HS-5 (cell line): ENCODE measurements at regions not wholly inside any gene's neighbourhood (a gene's known extent, or its start where the extent isn't known, plus 50 kb on each side); places are given as distances from the start of the nearest gene placed in this dataset.

Experiments used
- DNase-seq: peaks from one replicate; pipeline ENCODE4 v3.0.0-alpha.2; 2012; ENCODE audit warnings: low read depth

DNA sequence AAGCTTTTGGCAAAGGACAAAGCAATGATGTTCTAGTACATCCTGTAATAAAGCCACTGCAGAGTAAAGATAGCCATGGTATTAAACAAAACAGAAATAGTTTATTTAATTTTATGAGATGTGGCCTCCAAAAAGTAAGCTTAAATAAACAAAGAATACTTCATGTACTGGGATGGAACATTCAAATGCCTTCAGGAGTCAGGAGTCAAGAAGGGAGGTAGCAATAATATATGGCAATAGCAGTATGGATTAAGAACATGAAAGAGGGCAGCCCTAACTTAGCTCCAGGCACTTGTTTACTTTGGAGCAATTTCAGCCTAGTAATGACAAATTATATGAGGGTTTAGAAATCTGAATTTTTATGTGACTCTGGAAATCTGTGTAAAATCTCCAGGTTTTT lies 343.9 kb upstream of the THRB start:
- no peak for DNase-seq

DNA sequence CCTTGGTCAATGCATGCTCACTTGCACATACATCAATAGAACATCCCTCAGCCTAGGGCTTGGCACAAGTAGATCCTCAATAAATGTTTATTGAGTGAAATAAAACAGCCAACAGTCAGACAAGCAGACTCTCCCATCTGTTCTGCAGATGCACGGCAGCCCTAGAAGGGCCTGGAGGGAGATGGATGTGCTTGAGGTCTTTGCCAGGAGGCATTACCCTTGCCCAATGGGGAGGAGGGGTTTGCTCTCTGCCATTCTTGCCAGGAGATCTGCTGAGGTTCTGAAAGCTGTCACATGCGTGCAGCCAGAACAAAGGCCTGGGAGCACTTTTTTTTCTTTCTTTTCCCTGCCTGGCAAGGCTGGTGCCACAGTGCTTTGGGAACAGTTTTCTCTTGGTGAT lies 349.3 kb upstream of the THRB start:
- no peak for DNase-seq

DNA sequence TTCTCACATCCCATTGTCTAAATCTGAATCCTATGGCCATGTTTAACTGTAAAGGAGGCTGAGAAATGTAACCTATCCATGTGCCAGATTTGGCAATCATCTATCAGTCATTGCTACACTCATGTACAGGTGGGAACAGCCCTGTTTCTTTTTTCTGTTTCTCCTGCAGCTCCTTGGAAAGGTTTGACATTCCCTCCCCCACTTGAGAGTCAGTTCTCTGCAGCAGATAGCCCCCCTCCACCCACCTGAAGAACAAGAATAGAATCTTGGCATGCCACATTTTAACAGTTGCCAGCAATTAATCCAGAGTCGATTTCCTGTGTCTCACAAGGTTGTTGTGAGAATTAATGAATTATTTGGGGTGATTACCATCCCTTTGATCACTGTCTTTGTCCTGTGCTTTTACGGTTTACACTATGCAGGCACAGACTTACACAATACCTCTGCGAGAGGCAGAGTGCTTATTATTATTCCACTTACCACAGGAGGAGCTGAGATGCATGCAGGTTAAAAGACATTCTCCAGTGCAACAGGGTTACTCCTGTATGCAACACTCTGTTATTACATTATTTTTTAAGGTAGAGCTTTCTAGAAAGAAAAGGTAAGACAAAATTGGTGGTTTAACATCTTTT lies 351.0 kb upstream of the THRB start:
- DNase-seq: no peak

DNA sequence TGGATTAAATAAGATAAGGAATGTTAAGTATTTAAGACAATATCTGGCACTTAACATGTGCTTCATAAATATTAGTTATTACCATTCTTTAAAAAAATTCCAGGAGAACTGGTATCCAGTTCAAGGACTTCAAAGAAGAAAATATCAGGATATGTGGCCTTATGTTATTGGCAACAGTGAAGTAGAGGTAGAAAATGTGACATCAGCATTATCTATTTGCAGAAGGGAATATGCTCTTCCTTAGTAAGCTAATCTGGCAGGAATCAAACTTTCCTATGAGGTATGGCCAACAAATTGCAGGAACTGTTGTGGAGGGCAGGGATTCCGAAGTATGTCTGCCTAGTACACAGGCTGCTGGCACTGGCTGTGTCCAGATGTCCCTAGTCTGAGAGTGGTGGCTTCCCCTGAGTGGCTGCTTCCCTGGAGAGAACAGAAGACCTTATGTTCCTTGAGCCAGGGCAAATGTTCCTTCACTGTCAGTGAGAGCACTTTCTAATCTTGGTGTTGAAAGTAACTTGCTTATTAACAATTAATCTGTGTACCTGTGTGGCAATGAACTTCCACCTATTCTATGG lies 351.7 kb upstream of the THRB start:
- DNase-seq: no peak

DNA sequence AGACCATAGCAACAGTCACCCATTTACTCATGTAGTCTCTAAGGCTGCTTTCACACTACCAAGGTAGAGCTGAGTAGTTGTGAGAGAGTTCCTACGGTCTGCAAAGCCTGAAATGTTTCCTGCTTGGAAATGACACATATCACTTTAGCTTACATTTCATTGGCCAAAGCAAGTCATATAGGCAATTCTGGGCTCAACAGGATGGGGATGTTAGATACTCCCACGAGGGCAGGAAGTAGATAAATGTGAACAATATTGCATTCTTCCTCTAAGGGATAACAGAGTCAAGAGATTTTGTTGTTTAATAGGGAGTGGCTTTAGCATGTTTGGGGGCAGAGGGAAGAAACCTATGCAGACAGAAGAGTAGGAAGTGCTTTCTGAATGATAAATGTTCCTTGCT lies 355.6 kb upstream of the THRB start:
- no peak for DNase-seq

DNA sequence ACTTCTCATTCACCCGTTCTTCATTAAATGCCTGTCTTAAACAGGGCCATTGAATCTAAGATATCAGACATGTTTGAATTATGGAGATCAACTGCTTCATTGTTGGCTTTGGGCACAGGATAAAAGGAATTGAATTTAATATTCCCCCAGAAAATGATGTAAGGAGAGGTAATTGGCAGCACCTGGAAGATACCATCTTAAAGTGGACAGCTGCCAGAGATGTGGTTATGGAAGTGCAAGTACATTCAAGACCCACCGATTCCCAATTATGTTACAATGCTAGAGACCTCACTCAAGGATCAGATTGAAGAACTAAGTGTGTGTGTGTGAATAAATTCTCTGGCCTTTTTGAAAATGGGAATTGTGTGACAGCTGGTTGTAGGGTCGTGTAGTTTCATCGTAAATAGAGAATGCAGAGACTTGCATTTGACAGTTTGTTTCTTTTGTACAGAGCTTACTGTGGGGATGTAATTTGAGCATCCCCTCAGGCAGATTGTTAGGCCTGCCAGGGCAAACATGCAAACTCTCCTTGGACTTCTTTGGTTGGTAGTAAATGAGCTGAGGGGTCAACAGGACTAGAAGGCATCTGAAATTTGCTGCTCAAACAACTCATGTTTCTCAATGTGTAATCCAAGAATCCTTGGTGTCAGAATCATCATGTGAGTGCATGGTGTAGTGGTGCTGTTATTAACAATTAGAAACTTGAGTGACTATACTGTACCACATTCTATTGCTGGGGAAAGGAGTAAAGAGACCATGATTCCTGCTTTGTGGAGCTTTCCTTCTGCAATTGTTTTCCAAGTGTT lies 359.2 kb upstream of the THRB start:
- DNase-seq: no peak

DNA sequence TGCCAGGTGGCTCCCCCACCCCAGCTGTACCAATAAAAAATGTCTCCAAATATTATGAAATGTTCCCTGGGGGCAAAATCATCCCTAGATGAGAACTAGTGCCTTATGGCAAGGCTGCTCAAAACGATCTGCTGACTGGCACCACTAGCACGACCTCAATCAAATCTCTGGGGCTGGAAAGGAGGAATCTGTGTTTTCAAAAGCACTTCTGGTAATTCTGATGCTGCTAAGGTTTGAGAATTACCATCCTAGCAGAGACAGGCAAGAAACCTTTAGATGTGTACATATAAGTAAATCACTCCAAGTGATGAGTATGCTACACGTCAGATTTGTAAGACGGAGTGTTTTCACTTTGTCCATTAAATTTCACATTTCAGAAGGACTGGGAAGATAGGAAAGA lies 360.1 kb upstream of the THRB start:
- DNase-seq: no peak

DNA sequence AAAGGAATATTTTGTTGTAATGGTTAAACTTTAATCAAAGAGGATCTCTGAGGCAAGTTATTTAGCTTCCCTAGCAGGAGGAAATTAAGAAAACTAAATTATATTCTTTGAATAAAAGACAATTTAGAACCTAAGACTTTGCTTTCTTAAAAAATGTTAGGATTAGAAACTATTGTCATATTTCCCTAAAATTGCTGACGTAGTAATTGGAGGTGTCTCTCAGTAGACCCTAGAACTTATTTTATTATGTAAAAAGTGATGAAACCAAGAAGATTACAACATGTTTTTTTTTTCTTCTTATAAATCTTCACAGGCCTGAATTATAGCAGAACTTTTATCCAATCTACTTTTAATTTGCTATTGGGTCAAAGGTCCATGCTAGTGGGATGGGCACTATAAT lies 363.3 kb upstream of the THRB start:
- no peak for DNase-seq

DNA sequence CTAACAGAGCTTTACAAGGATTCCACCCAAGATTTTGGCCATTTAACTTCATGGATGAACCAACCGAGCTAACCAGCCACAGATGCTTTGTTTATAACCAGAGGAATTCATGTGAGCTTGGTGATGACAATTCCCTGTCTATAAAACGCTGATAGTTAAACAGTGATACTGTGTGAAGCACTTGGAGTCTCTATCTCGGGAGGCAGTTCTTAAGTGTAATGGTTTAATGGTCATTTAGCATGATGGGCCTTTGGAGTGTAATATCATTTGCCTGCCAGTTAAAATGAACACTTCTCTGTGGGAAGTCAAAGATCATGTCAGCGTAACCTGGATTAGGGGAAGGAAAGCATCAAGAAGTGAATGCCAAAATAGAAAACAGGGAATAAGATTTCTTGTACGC lies 368.6 kb upstream of the THRB start:
- DNase-seq: no peak

DNA sequence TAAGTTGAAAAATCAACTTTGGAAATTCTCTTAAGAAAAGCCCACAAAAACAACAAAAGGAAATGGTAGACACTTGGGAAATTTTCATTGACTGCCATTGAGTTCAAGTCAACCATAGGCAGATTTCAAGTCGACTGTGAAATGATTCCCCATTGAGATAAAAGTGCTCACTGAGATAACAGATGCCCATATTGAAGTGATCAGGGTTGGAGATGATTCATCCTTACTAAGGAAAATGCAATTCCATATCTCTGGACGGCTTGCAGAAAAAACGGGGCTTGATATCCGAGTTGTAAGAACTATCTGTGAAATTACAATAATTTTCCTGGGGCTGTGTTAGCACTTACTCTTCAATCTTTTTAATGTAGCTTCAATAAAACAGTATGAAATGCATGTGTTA lies 373.1 kb upstream of the THRB start:
- DNase-seq: peak; percentile 1

DNA sequence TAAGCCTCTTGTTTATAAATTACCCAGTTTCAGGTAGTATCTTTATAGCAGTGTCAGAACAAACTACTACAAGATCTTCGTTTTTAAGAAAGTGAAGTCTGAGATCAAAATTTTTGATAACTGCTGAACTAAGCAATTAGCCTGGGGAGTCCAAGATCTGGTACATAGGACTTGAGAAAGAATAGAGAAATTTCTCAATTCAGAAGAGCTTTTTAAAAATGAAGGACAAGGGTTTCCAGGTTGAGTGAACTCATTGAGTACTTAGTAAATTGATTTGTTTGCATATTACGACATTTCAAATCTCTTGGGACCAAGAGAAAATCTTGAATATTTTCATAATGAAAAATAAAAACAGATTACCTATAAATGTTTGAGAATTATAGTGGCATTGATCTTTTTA lies 386.6 kb upstream of the THRB start:
- no peak for DNase-seq

DNA sequence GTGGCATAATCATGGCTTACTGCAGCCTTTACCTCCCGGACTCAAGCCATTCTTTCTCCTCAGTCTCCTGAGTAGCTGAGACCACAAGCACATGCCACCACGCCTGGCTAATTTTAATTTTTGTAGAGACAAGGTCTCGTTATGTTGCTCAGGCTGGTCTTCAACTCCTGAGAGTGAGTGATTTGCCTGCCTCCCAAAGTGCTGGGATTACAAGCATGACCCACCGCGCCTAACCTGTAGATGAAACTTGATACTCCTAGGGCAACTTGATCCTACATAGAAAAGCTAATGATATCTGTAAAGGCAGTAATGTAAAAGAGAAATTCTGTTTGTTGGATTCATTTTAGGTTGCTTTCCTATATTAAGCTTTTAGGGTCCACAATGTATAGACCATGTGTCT lies 391.9 kb upstream of the THRB start:
- DNase-seq: no peak

DNA sequence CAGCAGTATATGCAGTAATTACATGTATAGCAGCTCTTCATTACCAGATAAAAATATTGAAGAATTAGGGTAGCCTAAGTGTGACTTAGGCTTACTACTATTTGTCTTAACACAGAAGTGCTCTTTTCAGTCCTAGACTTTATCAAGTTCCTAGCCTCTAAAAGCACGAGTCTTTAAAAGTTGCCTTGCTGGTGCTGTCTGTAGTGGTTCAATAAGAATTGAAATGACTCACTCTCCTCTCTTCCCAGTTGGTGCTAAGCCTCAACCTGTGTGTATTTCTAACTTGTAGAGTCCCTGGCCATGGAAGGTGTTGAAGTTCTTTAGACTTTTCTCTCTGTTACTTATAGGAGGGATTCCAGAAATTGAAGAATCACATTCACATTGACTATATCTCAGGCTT lies 395.4 kb upstream of the THRB start:
- no peak for DNase-seq

DNA sequence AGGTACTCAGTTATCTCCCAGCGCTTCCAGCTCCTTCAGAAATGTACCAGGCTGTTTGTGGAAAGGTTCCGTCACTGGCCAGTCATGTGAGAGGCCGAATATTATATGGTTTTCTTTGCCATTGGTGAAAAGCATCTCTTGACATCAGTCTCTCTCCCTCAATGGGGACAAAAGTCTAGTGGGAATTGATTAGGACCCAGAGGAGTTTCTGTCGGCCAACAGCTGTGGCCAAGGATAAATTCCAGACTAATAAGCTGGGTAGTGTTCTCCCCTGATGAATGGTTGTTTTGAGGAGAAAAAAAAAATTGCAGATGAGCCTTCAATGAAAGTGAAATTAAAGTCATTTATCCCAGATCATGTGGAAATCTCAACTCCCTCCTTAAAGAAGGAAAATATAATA lies 404.7 kb upstream of the THRB start:
- no peak for DNase-seq

DNA sequence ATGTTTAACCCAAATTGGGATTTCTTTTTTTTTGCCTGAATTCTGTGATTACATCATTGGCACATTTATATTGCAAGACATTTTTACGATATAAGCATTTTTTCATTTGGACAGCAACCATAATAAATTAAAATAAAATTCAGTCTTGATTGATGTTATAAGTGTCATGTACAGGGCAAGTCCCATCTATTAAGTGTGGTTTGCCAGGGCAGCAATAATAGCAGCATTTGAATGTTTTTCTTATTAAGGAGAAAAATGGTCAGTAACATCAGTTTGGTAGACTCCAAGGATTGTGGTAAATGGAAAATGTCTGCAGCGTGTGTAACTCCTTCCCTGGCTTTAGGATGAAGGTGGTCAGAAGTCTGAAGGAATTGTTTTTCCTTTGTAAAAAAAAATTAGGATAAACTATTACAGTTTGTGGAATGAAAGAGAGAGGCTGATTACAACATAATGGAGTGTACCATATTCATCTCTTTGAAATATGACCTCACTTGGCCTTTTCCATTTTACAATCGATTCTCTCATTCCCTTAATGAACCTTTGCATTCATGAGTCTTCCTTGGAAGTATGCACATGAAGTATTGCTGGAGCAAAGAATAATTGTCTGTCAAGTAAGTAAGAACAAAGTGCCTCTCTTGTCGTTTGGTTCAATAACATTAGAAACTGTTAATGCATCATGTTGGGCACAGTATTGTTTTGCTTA lies 405.4 kb upstream of the THRB start:
- DNase-seq: no peak

DNA sequence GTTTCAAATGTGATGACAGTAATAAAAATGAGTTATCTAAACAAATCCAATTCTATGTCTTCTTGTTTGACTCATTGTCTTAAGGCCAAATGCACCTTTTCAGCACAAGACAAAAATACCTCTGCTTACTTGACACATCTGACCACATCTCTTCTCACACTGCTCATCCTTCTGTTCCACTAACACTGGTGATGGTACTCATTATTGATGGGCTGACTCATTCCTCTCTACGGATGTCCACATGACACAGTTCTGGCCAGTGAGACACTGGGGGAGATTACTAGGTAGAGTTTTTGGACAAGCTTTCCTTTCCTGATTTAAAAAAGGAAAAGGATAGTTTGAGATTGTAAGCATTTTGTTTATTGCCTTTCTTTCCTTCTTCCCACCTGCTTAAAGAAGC lies 410.6 kb upstream of the THRB start:
- DNase-seq: no peak

DNA sequence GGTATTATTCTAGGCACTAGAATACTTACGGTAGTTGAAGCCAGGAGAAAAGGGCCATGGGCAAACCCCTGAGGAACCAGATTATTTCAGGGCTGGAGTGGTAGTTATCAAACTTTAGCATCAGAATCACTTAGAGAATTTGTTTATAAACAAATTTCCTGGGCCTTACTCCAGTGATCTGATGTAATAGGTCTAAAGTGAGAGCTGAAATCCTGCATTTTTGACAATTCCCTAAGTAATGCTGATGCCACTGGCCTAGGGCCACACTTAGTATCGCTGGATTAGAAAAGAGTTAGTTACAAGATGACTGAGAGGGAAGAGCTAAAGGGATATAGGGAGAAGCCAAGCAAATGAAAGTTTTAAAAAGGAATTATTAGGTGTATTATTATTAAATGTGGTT lies 412.5 kb upstream of the THRB start:
- DNase-seq: no peak

DNA sequence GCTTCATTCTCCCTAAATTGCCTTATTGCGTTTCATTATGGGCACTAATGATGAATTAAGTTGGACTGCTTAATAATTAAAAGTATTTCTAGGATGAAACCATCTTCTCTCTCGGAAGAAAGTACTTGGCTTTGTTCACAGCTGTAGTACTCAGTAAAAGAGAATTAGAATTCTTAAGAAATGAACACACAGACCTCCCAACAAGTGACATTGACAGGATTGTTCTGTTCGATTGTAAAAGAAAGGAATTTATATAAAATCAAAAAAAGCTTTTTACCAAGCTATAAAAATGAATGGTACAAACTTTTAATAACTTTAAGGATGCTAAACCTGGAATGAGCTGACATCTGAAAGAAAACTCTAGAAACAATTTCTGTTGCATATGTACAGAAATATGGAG lies 416.4 kb upstream of the THRB start:
- DNase-seq: no peak

DNA sequence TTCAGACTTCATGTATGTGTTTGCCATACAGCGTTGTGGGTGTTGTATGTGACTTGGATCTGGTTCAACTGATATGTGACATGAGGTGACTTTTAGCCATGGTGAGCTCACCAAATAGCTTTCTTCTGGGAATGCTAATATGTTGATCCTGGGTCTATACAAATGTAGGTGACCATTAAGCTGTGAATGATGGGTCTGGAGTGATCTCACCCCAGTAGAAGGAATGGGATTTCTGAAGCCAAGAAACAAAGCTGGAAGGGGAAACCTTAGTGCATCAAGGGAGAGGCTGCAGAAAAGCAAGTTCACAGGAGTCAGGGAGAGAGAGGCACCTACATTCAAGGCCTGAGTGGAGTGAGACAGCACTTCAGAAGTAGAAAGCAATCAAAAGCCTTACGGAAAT lies 421.0 kb upstream of the THRB start:
- DNase-seq: no peak

DNA sequence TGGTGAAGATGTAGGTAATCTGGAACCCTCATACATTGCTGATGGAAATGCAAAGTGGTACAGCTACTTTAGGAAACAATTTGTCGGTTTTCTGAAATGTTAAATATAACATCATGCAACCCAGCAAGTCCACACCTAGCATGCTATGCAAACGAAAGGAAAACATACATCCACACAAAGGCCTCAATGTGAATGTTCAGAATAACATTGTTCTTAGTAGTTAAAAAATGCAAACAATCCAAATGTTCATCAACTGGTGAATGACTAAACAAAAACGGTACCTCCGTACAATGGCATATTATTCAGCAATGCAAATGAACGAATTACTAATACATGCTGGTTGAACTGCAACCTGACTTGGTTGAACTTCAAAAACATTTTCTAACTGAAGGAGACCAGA lies 423.3 kb upstream of the THRB start:
- no peak for DNase-seq

DNA sequence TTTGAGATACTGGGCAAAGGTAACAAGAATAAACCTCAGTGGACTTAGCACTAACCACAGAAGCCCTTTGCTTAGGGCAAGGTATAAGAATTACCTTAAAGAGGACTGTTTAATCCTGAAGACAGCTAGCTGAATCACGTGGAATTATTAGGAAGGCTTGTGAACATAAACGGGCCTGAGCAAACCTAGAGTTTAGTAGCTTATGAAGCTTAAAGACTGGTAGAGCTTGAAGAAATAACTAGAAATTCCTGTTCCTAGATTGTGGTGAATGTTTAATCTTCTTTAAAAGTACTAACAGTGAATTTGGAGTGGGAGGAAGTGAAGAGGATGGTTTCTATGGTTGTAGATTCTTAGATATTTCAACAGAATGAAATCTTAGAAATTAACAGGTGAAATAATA lies 428.9 kb upstream of the THRB start:
- no peak for DNase-seq

DNA sequence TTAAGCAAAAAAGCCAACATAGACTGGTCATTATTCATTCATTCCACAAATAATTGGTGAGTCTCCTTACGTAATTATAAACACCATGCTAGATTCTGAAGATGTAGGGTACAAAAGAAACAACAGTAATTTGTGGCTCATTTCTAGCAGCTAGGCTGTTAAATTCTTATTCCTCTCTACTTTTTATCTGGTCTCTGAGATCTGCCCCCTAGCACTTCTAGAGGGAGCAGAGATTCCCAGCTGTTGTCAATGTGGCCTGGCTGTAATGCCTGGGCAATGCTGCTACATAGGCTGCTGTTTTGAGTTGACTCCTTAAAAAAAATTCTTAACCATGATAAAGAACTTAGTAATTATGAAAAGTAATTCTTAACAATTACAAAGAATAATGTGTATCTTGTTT lies 434.9 kb upstream of the THRB start:
- DNase-seq: no peak

DNA sequence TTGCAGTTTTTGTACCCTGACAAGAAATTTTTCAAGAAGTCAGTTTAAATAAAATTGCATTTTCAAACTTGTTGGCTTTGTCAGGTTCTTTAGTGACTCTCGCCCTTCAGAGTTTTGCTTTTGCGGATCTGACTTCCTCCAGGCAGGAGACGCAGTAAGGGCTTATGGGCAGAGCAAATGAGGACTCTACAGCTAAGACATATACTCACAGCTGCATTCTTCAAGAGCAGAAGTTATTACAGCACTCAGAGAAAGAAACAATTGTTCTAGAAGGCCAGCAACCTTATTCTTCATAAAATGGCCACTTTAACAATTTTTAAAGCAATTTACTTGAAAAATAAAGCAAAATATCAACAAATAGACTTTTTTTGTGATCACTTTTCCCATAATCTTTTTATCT lies 438.8 kb upstream of the THRB start:
- DNase-seq: no peak
